ENCODE measurements at regions not wholly inside any gene's neighbourhood (a gene's known extent, or its start where the extent isn't known, plus 50 kb on each side); places are given as distances from the start of the nearest gene placed in this dataset.

- peaks cover 26% of the 10 kb centered on the region for H3K4me1 ChIP-seq (ENCODE audit: insufficient read depth)
- no peaks in the 10 kb centered on the region for H3K36me3 ChIP-seq (ENCODE audit: insufficient read depth)
- no peak overlapping the region for H3K27ac Mint-ChIP-seq
- no peaks in the 10 kb centered on the region for H3F3A ChIP-seq (replicated peaks; ENCODE audit: low read depth)
- H3K27me3 ChIP-seq (ENCODE audit: insufficient read depth): no peaks in the 10 kb centered on the region
- peaks cover 3% of the 10 kb centered on the region; the same call in 1 of the 2 replicates for H3K9me2 ChIP-seq (ENCODE audit: insufficient read depth)
- H3K4me3 Mint-ChIP-seq: no peak overlapping the region
- H3K4me2 ChIP-seq: peak overlapping the region; percentile 17; the same call in 1 of the 2 replicates
- ATAC-seq (no peak), DNase-seq (ENCODE audit: low spot score) (no peak)
- no peaks in the 10 kb centered on the region for H3K36me3 Mint-ChIP-seq (ENCODE audit: low read depth)
- no peaks in the 10 kb centered on the region for H4K20me1 ChIP-seq (replicated peaks; ENCODE audit: insufficient read depth)
- no peaks in the 10 kb centered on the region for H3K27me3 Mint-ChIP-seq (ENCODE audit: insufficient read depth, low read depth, poor library complexity)
- H2AFZ ChIP-seq: peak overlapping the region; percentile 28; the same call in 1 of the 2 replicates
- no peaks in the 10 kb centered on the region; the same call in 1 of the 3 replicates for H3K9me3 Mint-ChIP-seq
- H3K4me1 Mint-ChIP-seq: peaks cover 26% of the 10 kb centered on the region
- no peak overlapping the region for H3K27ac ChIP-seq (ENCODE audit: low read depth)
- no peak for TF ChIP-seq ZNF462 (CRISPR knock-in tag; IDR thresholded peaks at IDR 0.05)
- no peak for TF ChIP-seq CTCF (conservative IDR thresholded peaks at IDR 0.05; ENCODE audit: low read depth in 2 of 2)
- no peak for TF ChIP-seq EZH2 (IDR thresholded peaks at IDR 0.05; ENCODE audit: low read depth, unreplicated experiment)
- no peak for TF ChIP-seq JUNB (IDR thresholded peaks at IDR 0.05; ENCODE audit: unreplicated experiment)
- TF ChIP-seq ETS1 (IDR thresholded peaks at IDR 0.05): no peak
- no peak for TF ChIP-seq ZNF331 (CRISPR knock-in tag; IDR thresholded peaks at IDR 0.05; ENCODE audit: low read depth)
- TF ChIP-seq NANOG (IDR thresholded peaks at IDR 0.05; ENCODE audit: borderline replicate concordance): no peak
- no peak for TF ChIP-seq REST (IDR thresholded peaks at IDR 0.05; ENCODE audit: unreplicated experiment)
- no peak for TF ChIP-seq POLR2AphosphoS5 (IDR thresholded peaks at IDR 0.05; ENCODE audit: low read depth)
- TF ChIP-seq CREB1 (CRISPR knock-in tag; IDR thresholded peaks at IDR 0.05; ENCODE audit: low read depth): no peak
- TF ChIP-seq STAT1 (IDR thresholded peaks at IDR 0.05; ENCODE audit: unreplicated experiment): no peak
- no peak for TF ChIP-seq ZNF114 (CRISPR knock-in tag; IDR thresholded peaks at IDR 0.05)
- no peak for TF ChIP-seq EZH2phosphoT487 (IDR thresholded peaks at IDR 0.05; ENCODE audit: unreplicated experiment)
- no peaks in the 10 kb centered on the region for H3K79me2 ChIP-seq (replicated peaks; ENCODE audit: insufficient read depth)
- H3K4me3 ChIP-seq: no peak overlapping the region
Observed at GRCh38 chr10:117830205-117830604, 216.5 kb downstream of the RAB11FIP2 start.

Data from GM23338 (cell line).